Spleen (tissue), 7 donors: ENCODE measurements at regions not wholly inside any gene's neighbourhood (a gene's known extent, or its start where the extent isn't known, plus 50 kb on each side); places are given as distances from the start of the nearest gene placed in this dataset.

Experiments used
- CTCF ChIP-seq, 11 experiments: fragments of 200-600 bp in 7 of 11; fragments of 450-650 bp in 4 of 11; sonication (generic) in 4 of 11; IDR thresholded peaks in 8 of 11; conservative IDR thresholded peaks in 3 of 11; 1 replicate in 7 of 11; 2 replicates in 4 of 11; pipeline versions ENCODE4 v1.4.0 to v1.8.0; 2016 to 2021; ENCODE audit warnings: antibody characterized with exemption in 11 of 11, inconsistent platforms in 4 of 11, mild to moderate bottlenecking in 1 of 11
- POLR2A ChIP-seq, 3 donors: fragments of 450-650 bp; IDR thresholded peaks; one replicate each; pipeline ENCODE4 v1.5.1; 2017; ENCODE audit warnings: antibody characterized with exemption in 3 of 3, mild to moderate bottlenecking in 1 of 3
- donor health status: DM: no; HTN: no; CAD: no; lungs with moderate emphysema.
- donor health status: DM: no; HTN: no; CAD: no.
- donor health status: DM: no; HTN: no; CAD: no.

- TF ChIP-seq CTCF (IDR thresholded peaks at IDR 0.05 in 8 of 11, conservative IDR thresholded peaks at IDR 0.05 in 3 of 11) (no peak), POLR2A (IDR thresholded peaks at IDR 0.05) (no peak)
Observed at GRCh38 chr20:22515264-22515663, 69.1 kb downstream of the FOXA2 start.
